ENCODE measurements at regions not wholly inside any gene's neighbourhood (a gene's known extent, or its start where the extent isn't known, plus 50 kb on each side); places are given as distances from the start of the nearest gene placed in this dataset.

- no peak overlapping the region for H3K4me3 Mint-ChIP-seq
- no peaks in the 10 kb centered on the region for H3K36me3 Mint-ChIP-seq
- no peak for ATAC-seq (ENCODE audit: low read depth)
- H3K27ac Mint-ChIP-seq = no peak overlapping the region
- no peak for DNase-seq (ENCODE audit: low spot score in 2 of 2)
- peaks cover 6% of the 10 kb centered on the region for H3K27me3 Mint-ChIP-seq
- no peaks in the 10 kb centered on the region for H3K9me3 Mint-ChIP-seq
- no peaks in the 10 kb centered on the region for H3K4me1 Mint-ChIP-seq
These were observed 53.4 kb upstream of the PIAS1 start for GRCh38 chr15:68000754-68001153.

- peaks cover 6% of the 10 kb centered on the region for H3K27me3 Mint-ChIP-seq
- no peaks in the 10 kb centered on the region for H3K36me3 Mint-ChIP-seq
- DNase-seq (ENCODE audit: low spot score in 2 of 2) (no peak), ATAC-seq (ENCODE audit: low read depth) (no peak)
- H3K4me1 Mint-ChIP-seq = no peaks in the 10 kb centered on the region
- H3K9me3 Mint-ChIP-seq = peaks cover 1% of the 10 kb centered on the region
- H3K27ac Mint-ChIP-seq = no peak overlapping the region
- no peak overlapping the region for H3K4me3 Mint-ChIP-seq
These were observed 52.3 kb upstream of the PIAS1 start for GRCh38 chr15:68001811-68002210.

- no peak for ATAC-seq (ENCODE audit: low read depth)
These were observed 50.8 kb upstream of the PIAS1 start for GRCh38 chr15:68003297-68003696.

More at GRCh38 chr15:68003297-68003696, 50.8 kb upstream of the PIAS1 start:
- Mint-ChIP-seq H3K4me1 (no peaks in the 10 kb centered on the region), H3K4me3 (no peak overlapping the region), H3K27me3 (peaks cover 6% of the 10 kb centered on the region), H3K9me3 (peaks cover 8% of the 10 kb centered on the region), H3K36me3 (peaks cover 2% of the 10 kb centered on the region), H3K27ac (no peak overlapping the region)
- no peak for DNase-seq (ENCODE audit: low spot score in 2 of 2)
